Mesendoderm (in vitro differentiated cells): ENCODE measurements at regions not wholly inside any gene's neighbourhood (a gene's known extent, or its start where the extent isn't known, plus 50 kb on each side); places are given as distances from the start of the nearest gene placed in this dataset.

ENCODE experiments used
- DNase-seq: peaks from one replicate; pipeline ENCODE4 v3.0.0; 2013
- H2AK5ac ChIP-seq: 2 replicates; pipeline ENCODE4 v1.6.1; 2013; ENCODE audit warnings: low read length, inconsistent platforms
- H2BK120ac ChIP-seq: 2 replicates; pipeline ENCODE4 v1.6.1; 2013; ENCODE audit warnings: low read depth, mild to moderate bottlenecking, low read length, moderate library complexity, mixed read lengths
- H2BK15ac ChIP-seq: replicated peaks from 2 replicates; pipeline ENCODE4 v1.6.1; 2013; ENCODE audit warnings: low read depth, mild to moderate bottlenecking, moderate library complexity
- H2BK5ac ChIP-seq: 2 replicates; pipeline ENCODE4 v1.6.1; 2013; ENCODE audit warnings: low read length, inconsistent platforms
- H3K18ac ChIP-seq: 2 replicates; pipeline ENCODE4 v1.6.1; 2013; ENCODE audit warnings: mild to moderate bottlenecking, low read length, mixed read lengths
- H3K23ac ChIP-seq: one replicate; pipeline ENCODE4 v1.6.1; 2013; ENCODE audit warnings: low read length
- H3K27ac ChIP-seq: 2 replicates; pipeline ENCODE4 v1.5.1; 2013; ENCODE audit warnings: low read depth, mild to moderate bottlenecking, inconsistent platforms, low read length, moderate library complexity
- H3K27me3 ChIP-seq: 2 replicates; pipeline ENCODE4 v1.6.1; 2013; ENCODE audit warnings: low read length, control low read depth, mild to moderate bottlenecking, inconsistent platforms; ENCODE audit not compliant: insufficient read depth, poor library complexity
- H3K36me3 ChIP-seq: 2 replicates; pipeline ENCODE4 v1.6.1; 2013; ENCODE audit warnings: low read length, inconsistent platforms; ENCODE audit not compliant: control insufficient read depth, insufficient read depth
- H3K4ac ChIP-seq: one replicate; pipeline ENCODE4 v1.6.1; 2013; ENCODE audit warnings: low read depth, mild to moderate bottlenecking, low read length, moderate library complexity
- H3K4me1 ChIP-seq: 2 replicates; pipeline ENCODE4 v1.6.1; 2013; ENCODE audit warnings: low read depth, low read length, inconsistent platforms; ENCODE audit not compliant: control insufficient read depth
- H3K4me2 ChIP-seq: 2 replicates; pipeline ENCODE4 v1.6.1; 2013; ENCODE audit warnings: low read length
- H3K4me3 ChIP-seq: 2 replicates; pipeline ENCODE4 v1.5.1; 2013; ENCODE audit warnings: mild to moderate bottlenecking, low read length
- H3K56ac ChIP-seq: one replicate; pipeline ENCODE4 v1.6.1; 2013; ENCODE audit warnings: low read length
- H3K79me1 ChIP-seq: 2 replicates; pipeline ENCODE4 v1.6.1; 2013; ENCODE audit warnings: low read length, inconsistent platforms
- H3K79me2 ChIP-seq: 2 replicates; pipeline ENCODE4 v1.6.1; 2013; ENCODE audit warnings: mild to moderate bottlenecking, low read length; ENCODE audit not compliant: control insufficient read depth, insufficient read depth
- H3K9ac ChIP-seq: 2 replicates; pipeline ENCODE4 v1.6.1; 2013; ENCODE audit warnings: low read length, inconsistent platforms
- H4K5ac ChIP-seq: one replicate; pipeline ENCODE4 v1.6.1; 2013; ENCODE audit warnings: low read length
- H4K8ac ChIP-seq: one replicate; pipeline ENCODE4 v1.6.1; 2013; ENCODE audit warnings: low read depth, mild to moderate bottlenecking, control low read depth, low read length, moderate library complexity
- WGBS: extraction: QIAGEN DNeasy Blood & Tissue Kit; methylation state at CpG from one replicate; pipeline ENCODE4 v1.1.7; 2013; ENCODE audit warnings: low lambda C conversion rate, missing lambda C conversion rate; ENCODE audit not compliant: insufficient coverage; ENCODE audit errors: extremely low coverage; 5-methylcytosine and 5-hydroxymethylcytosine counted together

GRCh38 chr3:43858294-43858701, 167.6 kb downstream of the ABHD5 start:
- Histone ChIP-seq H3K4me1 (peaks cover 14% of the 10 kb centered on the region), H3K4ac (no peak overlapping the region), H2BK5ac (no peak overlapping the region), H4K5ac (no peak overlapping the region), H3K4me2 (no peak overlapping the region), H3K27ac (no peak overlapping the region), H2BK120ac (no peak overlapping the region), H3K23ac (no peak overlapping the region), H3K27me3 (no peaks in the 10 kb centered on the region), H3K36me3 (no peaks in the 10 kb centered on the region), H3K79me1 (no peaks in the 10 kb centered on the region), H2AK5ac (no peak overlapping the region), H3K18ac (no peak overlapping the region), H2BK15ac (no peak overlapping the region), H3K56ac (no peak overlapping the region), H4K8ac (no peak overlapping the region), H3K79me2 (no peaks in the 10 kb centered on the region), H3K4me3 (no peak overlapping the region), H3K9ac (no peak overlapping the region)
- peak; percentile 44 for DNase-seq
- WGBS = no CpG with 5 or more reads among the region's 14 CpGs

- Histone ChIP-seq H2AK5ac (no peak overlapping the region), H3K9ac (no peak overlapping the region), H3K18ac (no peak overlapping the region), H3K4me1 (peaks cover 12% of the 10 kb centered on the region), H2BK15ac (no peak overlapping the region), H3K36me3 (no peaks in the 10 kb centered on the region), H3K27ac (no peak overlapping the region), H3K4ac (no peak overlapping the region), H3K4me3 (no peak overlapping the region), H3K79me2 (no peaks in the 10 kb centered on the region), H2BK120ac (no peak overlapping the region), H3K79me1 (no peaks in the 10 kb centered on the region), H3K56ac (no peak overlapping the region), H3K4me2 (no peak overlapping the region), H4K8ac (no peak overlapping the region), H3K27me3 (no peaks in the 10 kb centered on the region), H3K23ac (no peak overlapping the region), H2BK5ac (no peak overlapping the region), H4K5ac (no peak overlapping the region)
- no CpG with 5 or more reads among the region's 3 CpGs for WGBS
- no peak for DNase-seq
Observed at GRCh38 chr3:43859766-43860165, 169.0 kb downstream of the ABHD5 start.

- no CpG with 5 or more reads among the region's 3 CpGs for whole genome bisulfite sequencing
- Histone ChIP-seq H4K5ac (no peak overlapping the region), H3K56ac (no peak overlapping the region)
Observed at GRCh38 chr3:43861635-43862034, 170.9 kb downstream of the ABHD5 start.

GRCh38 chr3:43862470-43862869, 171.7 kb downstream of the ABHD5 start:
- H3K9ac ChIP-seq = no peak overlapping the region
- H2BK120ac ChIP-seq = no peak overlapping the region
- WGBS = no CpG with 5 or more reads among the region's 4 CpGs
- H2BK15ac ChIP-seq = no peak overlapping the region
- no peak overlapping the region for H3K4me3 ChIP-seq
- no peaks in the 10 kb centered on the region for H3K36me3 ChIP-seq
- no peak overlapping the region for H2AK5ac ChIP-seq
- H3K4me2 ChIP-seq = no peak overlapping the region
- H3K27me3 ChIP-seq = no peaks in the 10 kb centered on the region
- H3K18ac ChIP-seq = no peak overlapping the region
- no peak overlapping the region for H2BK5ac ChIP-seq
- H3K27ac ChIP-seq = no peak overlapping the region
- H3K79me2 ChIP-seq = no peaks in the 10 kb centered on the region
- peaks cover 11% of the 10 kb centered on the region for H3K4me1 ChIP-seq
- H3K56ac ChIP-seq = no peak overlapping the region
- H4K5ac ChIP-seq = no peak overlapping the region
- no peak overlapping the region for H4K8ac ChIP-seq
- H3K4ac ChIP-seq = no peak overlapping the region
- H3K79me1 ChIP-seq = no peaks in the 10 kb centered on the region
- no peak overlapping the region for H3K23ac ChIP-seq
- DNase-seq = no peak

More at GRCh38 chr3:43861635-43862034, 170.9 kb downstream of the ABHD5 start:
- no peaks in the 10 kb centered on the region for H3K79me2 ChIP-seq
- no peak overlapping the region for H3K4me3 ChIP-seq
- no peaks in the 10 kb centered on the region for H3K79me1 ChIP-seq
- H4K8ac ChIP-seq = no peak overlapping the region
- H2BK15ac ChIP-seq = no peak overlapping the region
- no peak overlapping the region for H3K9ac ChIP-seq
- H3K18ac ChIP-seq = no peak overlapping the region
- no peak overlapping the region for H3K27ac ChIP-seq
- H3K23ac ChIP-seq = no peak overlapping the region
- no peaks in the 10 kb centered on the region for H3K27me3 ChIP-seq
- no peak overlapping the region for H3K4me2 ChIP-seq
- H2BK5ac ChIP-seq = no peak overlapping the region
- DNase-seq = no peak
- H3K4me1 ChIP-seq = peaks cover 12% of the 10 kb centered on the region
- H2AK5ac ChIP-seq = no peak overlapping the region
- no peak overlapping the region for H3K4ac ChIP-seq
- no peaks in the 10 kb centered on the region for H3K36me3 ChIP-seq
- no peak overlapping the region for H2BK120ac ChIP-seq

- Histone ChIP-seq H3K18ac (no peak overlapping the region), H4K8ac (no peak overlapping the region), H3K4me3 (no peak overlapping the region), H3K79me2 (no peaks in the 10 kb centered on the region), H3K56ac (no peak overlapping the region), H3K9ac (no peak overlapping the region), H3K79me1 (no peaks in the 10 kb centered on the region), H4K5ac (no peak overlapping the region), H2BK120ac (no peak overlapping the region), H3K36me3 (no peaks in the 10 kb centered on the region), H3K4me2 (no peak overlapping the region), H2BK5ac (no peak overlapping the region), H3K4ac (no peak overlapping the region), H3K23ac (no peak overlapping the region), H2BK15ac (no peak overlapping the region), H2AK5ac (no peak overlapping the region), H3K27me3 (no peaks in the 10 kb centered on the region), H3K4me1 (peaks cover 4% of the 10 kb centered on the region), H3K27ac (no peak overlapping the region)
- no CpG with 5 or more reads among the region's 8 CpGs for WGBS
- DNase-seq = no peak
Observed at GRCh38 chr3:43862992-43863805, 172.5 kb downstream of the ABHD5 start.
